K562 (cell line): ENCODE measurements at regions not wholly inside any gene's neighbourhood (a gene's known extent, or its start where the extent isn't known, plus 50 kb on each side); places are given as distances from the start of the nearest gene placed in this dataset.

ENCODE experiments used
- ATAC-seq: fragments of 200-7000 bp; cut with Tn5 transposase; 3 replicates; pipeline ENCODE4 v1.9.1; 2020; ENCODE audit warnings: moderate library complexity
- BruUV-seq: library from RNA; stranded (reverse); fragments of 400-500 nt; replicated peaks from 2 replicates; lab custom pipeline; 2021; lab: Mats Ljungman, UMichigan
- CTCF ChIA-PET: fragments of 300-600 bp; formaldehyde crosslinking; extraction: SDS; loops from one replicate; lab custom pipeline; 2021; ENCODE audit warnings: low intra/inter-chr PET ratio; lab: Yijun Ruan, JAX
- POLR2A ChIA-PET: fragments of 300-600, 350-650 bp; sonication (Branson Sonifier 250); formaldehyde crosslinking; extraction: SDS; loops from one replicate; lab custom pipeline; 2021; ENCODE audit warnings: antibody characterized with exemption, inconsistent platforms; lab: Yijun Ruan, JAX
- DNase-seq, 4 experiments: peaks; one replicate each; pipeline versions ENCODE4 v3.0.0 to v3.0.0-alpha.2; 2011 to 2018; ENCODE audit warnings: low spot score in 3 of 4, mixed read lengths in 3 of 4; ENCODE audit errors: extremely low read depth in 1 of 4
- FAIRE-seq: peaks from 2 replicates; lab custom pipeline; 2011; peaks lifted over from hg19 to GRCh38; lab: Jason Lieb, UNC
- H2AFZ ChIP-seq: 2 replicates; pipeline ENCODE4 v1.6.0; 2011; ENCODE audit warnings: low read depth, low read length, control low read depth, inconsistent platforms
- H3K27ac ChIP-seq: fragments of 200-600 bp; 3 replicates; pipeline ENCODE4 v1.8.0; 2011; ENCODE audit warnings: low read depth, mild to moderate bottlenecking, control low read depth, inconsistent platforms, low read length, moderate library complexity, mixed read lengths; ENCODE audit errors: extremely low read depth
- H3K27me3 ChIP-seq, 2 experiments: fragments of 300-600 bp in 1 of 2; 2 replicates in 1 of 2; 3 replicates in 1 of 2; pipeline versions ENCODE4 v1.6.0 to v1.8.0; 2011; ENCODE audit warnings: inconsistent platforms in 2 of 2, low read length in 2 of 2, mild to moderate bottlenecking in 1 of 2, mixed read lengths in 1 of 2, moderate library complexity in 1 of 2; ENCODE audit not compliant: control insufficient read depth in 2 of 2, insufficient read depth in 2 of 2
- H3K36me3 ChIP-seq: fragments of 300-600 bp; 3 replicates; pipeline ENCODE4 v1.8.0; 2011; ENCODE audit warnings: mild to moderate bottlenecking, low read length, inconsistent platforms; ENCODE audit not compliant: control insufficient read depth, insufficient read depth
- H3K4me1 ChIP-seq, 2 experiments: fragments of 200-600 bp in 1 of 2; replicated peaks in 1 of 2; 2 replicates in 1 of 2; 3 replicates in 1 of 2; pipeline versions ENCODE4 v1.5.1 to v1.8.0; 2011; ENCODE audit warnings: inconsistent platforms in 2 of 2, low read length in 2 of 2, mild to moderate bottlenecking in 1 of 2, mixed read lengths in 1 of 2, moderate library complexity in 1 of 2; ENCODE audit not compliant: control insufficient read depth in 2 of 2, insufficient read depth in 2 of 2
- H3K4me2 ChIP-seq: 2 replicates; pipeline ENCODE4 v1.6.1; 2011; ENCODE audit warnings: low read length, control low read depth, inconsistent platforms, mixed read lengths; ENCODE audit not compliant: insufficient read depth
- H3K4me3 ChIP-seq: fragments of 200-600 bp; sonication (generic), shearing (Covaris generic); 2 replicates; pipeline ENCODE4 v1.5.1; 2016; ENCODE audit warnings: control low read depth, inconsistent platforms
- H3K79me2 ChIP-seq: fragments of 200-600 bp; 3 replicates; pipeline ENCODE4 v1.8.0; 2011; ENCODE audit warnings: low read length, inconsistent platforms; ENCODE audit not compliant: control insufficient read depth, insufficient read depth
- H3K9ac ChIP-seq, 2 experiments: 2 replicates each; pipeline versions ENCODE4 v1.6.0 to v1.6.1; 2011; ENCODE audit warnings: low read depth in 2 of 2, low read length in 2 of 2, control low read depth in 1 of 2, inconsistent platforms in 1 of 2, mild to moderate bottlenecking in 1 of 2, mixed read lengths in 1 of 2; ENCODE audit not compliant: insufficient read depth in 1 of 2
- H3K9me1 ChIP-seq: one replicate; pipeline ENCODE4 v1.6.0; 2011; ENCODE audit warnings: inconsistent platforms, mild to moderate bottlenecking, low read length, moderate library complexity; ENCODE audit not compliant: control insufficient read depth, insufficient read depth
- H3K9me3 ChIP-seq: replicated peaks from 2 replicates; pipeline ENCODE4 v1.5.1; 2011; ENCODE audit warnings: low read depth, low read length, inconsistent platforms; ENCODE audit not compliant: control insufficient read depth, insufficient read depth
- H4K20me1 ChIP-seq: replicated peaks from 2 replicates; pipeline ENCODE4 v1.6.1; 2011; ENCODE audit warnings: low read length, inconsistent platforms, mixed read lengths; ENCODE audit not compliant: control insufficient read depth, insufficient read depth
- ILF3 ChIP-seq: fragments of 450-650 bp; IDR thresholded peaks from 2 replicates; pipeline ENCODE4 v1.6.1; 2018; ENCODE audit warnings: antibody characterized with exemption, mild to moderate bottlenecking, moderate library complexity, borderline replicate concordance
- MGA ChIP-seq: fragments of 450-650 bp; IDR thresholded peaks from 2 replicates; pipeline ENCODE4 v1.6.1; 2016; ENCODE audit warnings: mild to moderate bottlenecking, moderate library complexity
- SRSF9 ChIP-seq: fragments of 200-400 bp; formaldehyde crosslinking; IDR thresholded peaks from 2 replicates; pipeline ENCODE4 v1.6.1; 2017; ENCODE audit warnings: low read depth, low read length, borderline replicate concordance
- TFE3 ChIP-seq: fragments of 450-650 bp; formaldehyde crosslinking; IDR thresholded peaks from 2 replicates; pipeline ENCODE4 v1.4.0; 2020; ENCODE audit warnings: mild to moderate bottlenecking, mixed read lengths
- TRIM25 ChIP-seq: fragments of 450-650 bp; IDR thresholded peaks from 2 replicates; pipeline ENCODE4 v1.7.0; 2016; ENCODE audit warnings: borderline replicate concordance
- YY1 ChIP-seq, 3 experiments: IDR thresholded peaks; 2 replicates each; pipeline ENCODE4 v1.6.1; 2011; ENCODE audit warnings: low read length in 2 of 3, mild to moderate bottlenecking in 2 of 3, moderate library complexity in 2 of 3, borderline replicate concordance in 1 of 3, control low read depth in 1 of 3, low read depth in 1 of 3; ENCODE audit not compliant: insufficient read depth in 3 of 3, insufficient replicate concordance in 2 of 3, control insufficient read depth in 1 of 3, insufficient read length in 1 of 3; ENCODE audit errors: extremely low read depth in 1 of 3
- ZNF146 ChIP-seq: IDR thresholded peaks from one replicate; pipeline ENCODE4 v1.6.1; 2018; ENCODE audit warnings: missing compliant biosample characterization; ENCODE audit not compliant: unreplicated experiment
- WGBS: fragments of 100-300 bp; shearing (Covaris generic); methylation state at CpG from one replicate; pipeline ENCODE4 v1.1.6; 2016; ENCODE audit warnings: low coverage, mixed read lengths; ENCODE audit not compliant: insufficient coverage; ENCODE audit errors: missing lambda C conversion rate; 5-methylcytosine and 5-hydroxymethylcytosine counted together
- in situ Hi-C: fragments of 300-500 bp; cut with MboI; formaldehyde crosslinking; loops from 4 replicates; pipeline ENCODE4 v1.15.0; 2018; ENCODE audit warnings: inconsistent platforms, mixed read lengths
- intact Hi-C: fragments of 100-400 bp; cut with micrococcal nuclease; formaldehyde crosslinking; loops from 2 replicates; pipeline ENCODE4 v1.14.2; 2022

- Histone ChIP-seq H3K36me3 (no peaks in the 10 kb centered on the region), H4K20me1 (no peaks in the 10 kb centered on the region), H3K4me2 (no peak overlapping the region), H3K27ac (no peak overlapping the region), H3K4me1 (no peaks in the 10 kb centered on the region), H3K4me3 (no peak overlapping the region), H3K9me3 (no peaks in the 10 kb centered on the region), H3K9ac (no peak overlapping the region), H3K9me1 (no peaks in the 10 kb centered on the region), H3K79me2 (no peaks in the 10 kb centered on the region), H3K27me3 (no peaks in the 10 kb centered on the region), H2AFZ (no peak overlapping the region)
- in situ Hi-C loops, result no loop called here
- ChIA-PET POLR2A (no interaction called here), CTCF (no interaction called here)
- intact Hi-C loops, result no loop called here
- no peak for FAIRE-seq
- no TSS peak for BruUV-seq
- no peak for ATAC-seq
- 2% methylated on average over 3 of the region's 3 CpGs for WGBS
- no peak for DNase-seq
- TF ChIP-seq ZNF146 (CRISPR knock-in tag) (no peak), TRIM25 (no peak), MGA (no peak), SRSF9 (no peak), ILF3 (no peak), YY1 (IDR thresholded peaks at IDR 0.05; ENCODE audit: borderline replicate concordance in 1 of 3, control insufficient read depth in 1 of 3, extremely low read depth in 1 of 3, insufficient read depth in 3 of 3, insufficient read length in 1 of 3, insufficient replicate concordance in 2 of 3, low read depth in 1 of 3, low read length in 2 of 3) (no peak), TFE3 (CRISPR knock-in tag) (no peak)
Measured at GRCh38 chrX:8090482-8090881, 80.6 kb downstream of the VCX2 start.
